GM12878 (cell line): ENCODE measurements at regions not wholly inside any gene's neighbourhood (a gene's known extent, or its start where the extent isn't known, plus 50 kb on each side); places are given as distances from the start of the nearest gene placed in this dataset.

Experiments used
- ATAC-seq: fragments of 200-7000 bp; cut with Tn5 transposase; 3 replicates; pipeline ENCODE4 v1.9.1; 2020; ENCODE audit warnings: mild to moderate bottlenecking, moderate library complexity
- BruUV-seq: library from RNA; stranded (reverse); fragments of 400-500 nt; replicated peaks from 2 replicates; lab custom pipeline; 2021; lab: Mats Ljungman, UMichigan
- CTCF ChIA-PET: fragments of 300-600 bp; sonication (Branson Sonifier 250); formaldehyde crosslinking; extraction: SDS; loops from one replicate; lab custom pipeline; 2021; ENCODE audit warnings: inconsistent platforms; lab: Yijun Ruan, JAX
- POLR2A ChIA-PET: fragments of 350-600 bp; formaldehyde crosslinking; extraction: SDS; loops from one replicate; lab custom pipeline; 2021; ENCODE audit warnings: inconsistent platforms; lab: Charles Lee
- RAD21 ChIA-PET: fragments of 300-600 bp; sonication (Branson Sonifier 250); formaldehyde crosslinking; loops from one replicate; lab custom pipeline; 2023; ENCODE audit warnings: antibody characterized with exemption; ENCODE audit not compliant: unreplicated experiment; lab: Charles Lee
- SMC1A ChIA-PET: fragments of 300-600 bp; sonication (Branson Sonifier 250); formaldehyde crosslinking; loops from one replicate; lab custom pipeline; 2023; ENCODE audit not compliant: unreplicated experiment, uncharacterized antibody; lab: Charles Lee
- DNase-seq: peaks from one replicate; pipeline ENCODE4 v3.0.0-alpha.2; 2011; ENCODE audit warnings: low read depth, low spot score
- FAIRE-seq: peaks from 3 replicates; lab custom pipeline; 2011; peaks lifted over from hg19 to GRCh38; lab: Jason Lieb, UNC
- H2AFZ ChIP-seq: 2 replicates; pipeline ENCODE4 v1.6.0; 2011; ENCODE audit warnings: low read depth, low read length, control low read depth; ENCODE audit not compliant: control insufficient read depth
- H3K27ac ChIP-seq: 2 replicates; pipeline ENCODE4 v1.5.1; 2011; ENCODE audit warnings: control low read depth; ENCODE audit not compliant: control insufficient read depth, insufficient read depth
- H3K27me3 ChIP-seq, 2 experiments: replicated peaks in 1 of 2; 2 replicates each; pipeline versions ENCODE4 v1.6.0 to v1.6.1; 2011; ENCODE audit warnings: low read length in 1 of 2; ENCODE audit not compliant: control insufficient read depth in 2 of 2, insufficient read depth in 2 of 2
- H3K36me3 ChIP-seq, 2 experiments: 2 replicates each; pipeline ENCODE4 v1.5.1; 2011; ENCODE audit warnings: low read length in 1 of 2; ENCODE audit not compliant: control insufficient read depth in 2 of 2, insufficient read depth in 2 of 2
- H3K4me1 ChIP-seq: 2 replicates; pipeline ENCODE4 v1.6.1; 2011; ENCODE audit warnings: mild to moderate bottlenecking, low read length, moderate library complexity, mixed read lengths; ENCODE audit not compliant: control insufficient read depth, insufficient read depth
- H3K4me2 ChIP-seq: 2 replicates; pipeline ENCODE4 v1.6.0; 2011; ENCODE audit warnings: control low read depth; ENCODE audit not compliant: control insufficient read depth, insufficient read depth
- H3K4me3 ChIP-seq: fragments of 200-600 bp; sonication (generic); 2 replicates; pipeline ENCODE4 v1.5.1; 2016
- H3K79me2 ChIP-seq: 2 replicates; pipeline ENCODE4 v1.6.0; 2011; ENCODE audit warnings: low read length; ENCODE audit not compliant: control insufficient read depth, insufficient read depth
- H3K9ac ChIP-seq: 2 replicates; pipeline ENCODE4 v1.8.0; 2011; ENCODE audit warnings: low read length, control low read depth, mixed read lengths; ENCODE audit not compliant: control insufficient read depth, insufficient read depth
- H3K9me3 ChIP-seq: replicated peaks from 3 replicates; pipeline ENCODE4 v1.5.1; 2011; ENCODE audit warnings: mild to moderate bottlenecking, low read length; ENCODE audit not compliant: control insufficient read depth, insufficient read depth
- H4K20me1 ChIP-seq: 2 replicates; pipeline ENCODE4 v1.6.0; 2011; ENCODE audit not compliant: control insufficient read depth, insufficient read depth
- ATF3 ChIP-seq: IDR thresholded peaks from 2 replicates; pipeline ENCODE4 v1.6.1; 2011; ENCODE audit warnings: low read depth, mild to moderate bottlenecking, low read length, moderate library complexity, borderline replicate concordance; ENCODE audit errors: extremely low read depth
- BACH1 ChIP-seq: fragments of 450-650 bp; IDR thresholded peaks from 2 replicates; pipeline ENCODE4 v1.6.1; 2017; ENCODE audit warnings: mild to moderate bottlenecking, borderline replicate concordance
- BCL3 ChIP-seq: IDR thresholded peaks from 2 replicates; pipeline ENCODE4 v1.6.1; 2011; ENCODE audit warnings: borderline replicate concordance, low read depth, mild to moderate bottlenecking, moderate library complexity, low read length; ENCODE audit not compliant: insufficient read depth, poor library complexity, severe bottlenecking
- BHLHE40 ChIP-seq, 2 experiments: fragments of 450-650 bp in 1 of 2; IDR thresholded peaks; 2 replicates each; pipeline ENCODE4 v1.6.1; 2011 to 2017; ENCODE audit warnings: low read depth in 2 of 2, borderline replicate concordance in 1 of 2, improper control_type of control experiment in 1 of 2, low read length in 1 of 2, mild to moderate bottlenecking in 1 of 2
- EED ChIP-seq: sonication (generic); IDR thresholded peaks from 2 replicates; pipeline ENCODE4 v1.6.1; 2016; ENCODE audit warnings: antibody characterized with exemption, low read depth
- ELK1 ChIP-seq: IDR thresholded peaks from 2 replicates; pipeline ENCODE4 v1.6.1; 2012; ENCODE audit warnings: low read depth, low read length, improper control_type of control experiment
- EP300 ChIP-seq, 2 experiments: fragments of 150-350 bp in 1 of 2; IDR thresholded peaks; 2 replicates each; pipeline ENCODE4 v1.6.1; 2011 to 2012; ENCODE audit warnings: low read depth in 2 of 2, low read length in 2 of 2, borderline replicate concordance in 1 of 2, improper control_type of control experiment in 1 of 2, inconsistent platforms in 1 of 2; ENCODE audit not compliant: control insufficient read depth in 1 of 2
- KAT2A ChIP-seq: conservative IDR thresholded peaks from 2 replicates; pipeline ENCODE4 v1.6.1; 2011; ENCODE audit warnings: low read depth, low read length; ENCODE audit not compliant: control insufficient read depth
- NFIC ChIP-seq: IDR thresholded peaks from 2 replicates; pipeline ENCODE4 v1.6.1; 2012; ENCODE audit warnings: low read depth, mild to moderate bottlenecking, inconsistent platforms, low read length, moderate library complexity
- NFXL1 ChIP-seq: fragments of 450-650 bp; IDR thresholded peaks from 2 replicates; pipeline ENCODE4 v1.6.1; 2017; ENCODE audit warnings: antibody characterized with exemption, mild to moderate bottlenecking, borderline replicate concordance
- YBX1 ChIP-seq: fragments of 450-650 bp; IDR thresholded peaks from 2 replicates; pipeline ENCODE4 v1.6.1; 2016; ENCODE audit warnings: antibody characterized with exemption
- WGBS: methylation state at CpG from one replicate; pipeline ENCODE4 v1.1.6; 2016; ENCODE audit warnings: low lambda C conversion rate; ENCODE audit not compliant: insufficient replicate concordance, insufficient coverage; ENCODE audit errors: missing lambda C conversion rate; 5-methylcytosine and 5-hydroxymethylcytosine counted together
- in situ Hi-C: fragments of 300-500 bp; cut with MboI; formaldehyde crosslinking; loops from 9 replicates; pipeline ENCODE4 v1.14.3; 2018; ENCODE audit warnings: mixed read lengths
- intact Hi-C: fragments of 100-400 bp; cut with micrococcal nuclease; formaldehyde crosslinking; loops from one replicate; pipeline ENCODE4 v1.14.2; 2022; ENCODE audit not compliant: unreplicated experiment

GRCh38 chr4:1559896-1560650, 124.0 kb downstream of the FAM53A start:
- intact Hi-C loops = no loop called here
- DNase-seq (no peak), ATAC-seq (no peak), FAIRE-seq (no peak)
- no peak overlapping the region for H3K4me3 ChIP-seq
- no peak overlapping the region for H3K4me2 ChIP-seq
- H3K9me3 ChIP-seq = no peaks in the 10 kb centered on the region
- in situ Hi-C loops = no loop called here
- WGBS = 71% methylated on average over 40 of the region's 40 CpGs
- no peak overlapping the region for H3K9ac ChIP-seq
- H3K27ac ChIP-seq = no peak overlapping the region
- POLR2A ChIA-PET = interaction anchor here (0.6 kb wide), 1 partner anchor 231 kb away, joined by 5 read pairs; no protein-coding TSS in a partner anchor
- no peaks in the 10 kb centered on the region for H3K4me1 ChIP-seq
- no peaks in the 10 kb centered on the region for H4K20me1 ChIP-seq
- CTCF ChIA-PET = no interaction called here
- SMC1A ChIA-PET = no interaction called here
- H3K79me2 ChIP-seq = no peaks in the 10 kb centered on the region
- RAD21 ChIA-PET = no interaction called here
- no peaks in the 10 kb centered on the region for H3K27me3 ChIP-seq
- no peak overlapping the region for H2AFZ ChIP-seq
- BruUV-seq = no TSS peak
- no peaks in the 10 kb centered on the region for H3K36me3 ChIP-seq
- TF ChIP-seq EED (no peak), ELK1 (no peak), KAT2A (no peak), BCL3 (no peak), YBX1 (no peak), BHLHE40 (IDR thresholded peaks at IDR 0.05; ENCODE audit: borderline replicate concordance in 1 of 2, low read depth in 2 of 2, low read length in 1 of 2) (no peak), EP300 (IDR thresholded peaks at IDR 0.05; ENCODE audit: borderline replicate concordance in 1 of 2, control insufficient read depth in 1 of 2, low read depth in 2 of 2, low read length in 2 of 2) (no peak), BACH1 (no peak), ATF3 (no peak), NFXL1 (no peak), NFIC (no peak)
